GM12873 (cell line): ENCODE measurements at regions not wholly inside any gene's neighbourhood (a gene's known extent, or its start where the extent isn't known, plus 50 kb on each side); places are given as distances from the start of the nearest gene placed in this dataset.

ENCODE experiments used
- CTCF ChIP-seq: IDR thresholded peaks from 2 replicates; pipeline ENCODE4 v1.5.1; 2012; ENCODE audit warnings: low read depth, mild to moderate bottlenecking, moderate library complexity, low read length, control low read depth; ENCODE audit not compliant: insufficient read depth; ENCODE audit errors: missing control alignments

- TF ChIP-seq CTCF: no peak
Measured at GRCh38 chr4:45399116-45399515, 672.8 kb upstream of the GNPDA2 start.

GRCh38 chr4:45385306-45385705, 659.0 kb upstream of the GNPDA2 start:
- TF ChIP-seq CTCF: no peak

GRCh38 chr4:45370408-45370807, 644.1 kb upstream of the GNPDA2 start:
- no peak for TF ChIP-seq CTCF

- TF ChIP-seq CTCF: no peak
Measured at GRCh38 chr4:45368832-45369231, 642.5 kb upstream of the GNPDA2 start.

- no peak for TF ChIP-seq CTCF
Measured at GRCh38 chr4:45363931-45364330, 637.6 kb upstream of the GNPDA2 start.

GRCh38 chr4:45358573-45359506, 632.5 kb upstream of the GNPDA2 start:
- no peak for TF ChIP-seq CTCF

GRCh38 chr4:45353161-45353560, 626.8 kb upstream of the GNPDA2 start:
- no peak for TF ChIP-seq CTCF
